ENCODE measurements at regions not wholly inside any gene's neighbourhood (a gene's known extent, or its start where the extent isn't known, plus 50 kb on each side); places are given as distances from the start of the nearest gene placed in this dataset.
"Not testable (repeated sequence)": the region's sequence is repeated elsewhere in the genome, so short reads cannot be mapped to it uniquely, and the experiment has no call there.

GRCh38 chr6:26773414-26773813 is 113.9 kb upstream of the ZNF322 start:
- TF ChIP-seq USF2 (CRISPR knock-in tag; IDR thresholded peaks at IDR 0.05); CTCF (IDR thresholded peaks at IDR 0.05); ESRRA (CRISPR knock-in tag; IDR thresholded peaks at IDR 0.05; ENCODE audit: borderline replicate concordance); TEAD4 (CRISPR knock-in tag; IDR thresholded peaks at IDR 0.05); KAT7 (CRISPR knock-in tag; IDR thresholded peaks at IDR 0.05; ENCODE audit: borderline replicate concordance); ATF3 (CRISPR knock-in tag; conservative IDR thresholded peaks at IDR 0.05); FOXK1 (CRISPR knock-in tag; IDR thresholded peaks at IDR 0.05); TCF7 (CRISPR knock-in tag; IDR thresholded peaks at IDR 0.05; ENCODE audit: low read depth); NFE2L1 (CRISPR knock-in tag; IDR thresholded peaks at IDR 0.05); SMAD4 (CRISPR knock-in tag; IDR thresholded peaks at IDR 0.05); NR1H2 (CRISPR knock-in tag; IDR thresholded peaks at IDR 0.05); MAX (CRISPR knock-in tag; IDR thresholded peaks at IDR 0.05); TEAD1 (CRISPR knock-in tag; IDR thresholded peaks at IDR 0.05); PREB (CRISPR knock-in tag; IDR thresholded peaks at IDR 0.05; ENCODE audit: borderline replicate concordance): not testable (repeated sequence)

Measured in WTC11 (cell line).